IMR-90 (cell line): ENCODE measurements at regions not wholly inside any gene's neighbourhood (a gene's known extent, or its start where the extent isn't known, plus 50 kb on each side); places are given as distances from the start of the nearest gene placed in this dataset.

Experiments
- ATAC-seq: fragments of 200-7000 bp; cut with Tn5 transposase; 2 replicates; pipeline ENCODE4 v1.9.1; 2020; ENCODE audit warnings: low read depth, mild to moderate bottlenecking, moderate library complexity
- BruUV-seq: library from RNA; stranded (reverse); fragments of 400-500 nt; replicated peaks from 2 replicates; lab custom pipeline; 2021; lab: Mats Ljungman, UMichigan
- CTCF ChIA-PET: fragments of 300-600 bp; formaldehyde crosslinking; extraction: SDS; loops from one replicate; lab custom pipeline; 2021; ENCODE audit warnings: antibody characterized with exemption; lab: Yijun Ruan, JAX
- POLR2A ChIA-PET: fragments of 300-600 bp; sonication (Branson Sonifier 250); formaldehyde crosslinking; loops from one replicate; lab custom pipeline; 2022; ENCODE audit warnings: antibody characterized with exemption; ENCODE audit not compliant: unreplicated experiment; lab: Charles Lee
- DNase-seq: peaks from one replicate; pipeline ENCODE4 v3.0.0; 2013
- H2AFZ ChIP-seq: replicated peaks from 2 replicates; pipeline ENCODE3; 2013; ENCODE audit warnings: low read length, mild to moderate bottlenecking; ENCODE audit not compliant: poor library complexity
- H2AK5ac ChIP-seq: 2 replicates; pipeline ENCODE4 v1.6.1; 2013; ENCODE audit warnings: low read depth, low read length, inconsistent platforms
- H2AK9ac ChIP-seq: replicated peaks from 2 replicates; pipeline ENCODE3; 2013; ENCODE audit warnings: mild to moderate bottlenecking, low read depth, low read length, moderate library complexity; ENCODE audit not compliant: poor library complexity
- H2BK120ac ChIP-seq: 2 replicates; pipeline ENCODE4 v1.6.1; 2013; ENCODE audit warnings: low read depth, low read length, inconsistent platforms
- H2BK15ac ChIP-seq: 3 replicates; pipeline ENCODE4 v1.6.1; 2013; ENCODE audit warnings: low read depth, low read length, inconsistent platforms
- H2BK20ac ChIP-seq: 2 replicates; pipeline ENCODE4 v1.6.1; 2013; ENCODE audit warnings: low read depth, mild to moderate bottlenecking, inconsistent platforms, low read length, moderate library complexity
- H2BK5ac ChIP-seq: 2 replicates; pipeline ENCODE4 v1.6.1; 2013; ENCODE audit warnings: mild to moderate bottlenecking, low read depth, low read length, inconsistent platforms; ENCODE audit not compliant: poor library complexity, severe bottlenecking
- H3K14ac ChIP-seq: replicated peaks from 2 replicates; pipeline ENCODE4 v1.6.1; 2013; ENCODE audit warnings: low read depth, low read length, inconsistent platforms
- H3K18ac ChIP-seq: 2 replicates; pipeline ENCODE4 v1.6.1; 2013; ENCODE audit warnings: low read depth, low read length, control low read depth
- H3K23ac ChIP-seq: 2 replicates; pipeline ENCODE4 v1.6.1; 2013; ENCODE audit warnings: low read depth, low read length, inconsistent platforms
- H3K27ac ChIP-seq: 2 replicates; pipeline ENCODE4 v1.5.1; 2013; ENCODE audit warnings: mild to moderate bottlenecking, control low read depth, low read length; ENCODE audit not compliant: insufficient read depth
- H3K27me3 ChIP-seq: 2 replicates; pipeline ENCODE4 v1.6.1; 2013; ENCODE audit warnings: low read length; ENCODE audit not compliant: control insufficient read depth, insufficient read depth
- H3K36me3 ChIP-seq: 2 replicates; pipeline ENCODE4 v1.6.1; 2013; ENCODE audit warnings: low read length, mixed read lengths; ENCODE audit not compliant: control insufficient read depth, insufficient read depth
- H3K4ac ChIP-seq: 2 replicates; pipeline ENCODE4 v1.6.1; 2013; ENCODE audit warnings: low read depth, low read length, inconsistent platforms
- H3K4me1 ChIP-seq: 2 replicates; pipeline ENCODE4 v1.6.1; 2013; ENCODE audit warnings: low read length, mixed read lengths; ENCODE audit not compliant: control insufficient read depth, insufficient read depth
- H3K4me2 ChIP-seq: 2 replicates; pipeline ENCODE4 v1.6.1; 2013; ENCODE audit warnings: low read depth, mild to moderate bottlenecking, control low read depth, low read length, moderate library complexity
- H3K4me3 ChIP-seq: 2 replicates; pipeline ENCODE4 v1.5.1; 2013; ENCODE audit warnings: low read depth, mild to moderate bottlenecking, control low read depth, low read length, moderate library complexity; ENCODE audit not compliant: insufficient read depth
- H3K56ac ChIP-seq: 2 replicates; pipeline ENCODE4 v1.6.1; 2013; ENCODE audit warnings: low read length, inconsistent platforms; ENCODE audit not compliant: insufficient read depth; ENCODE audit errors: extremely low read depth
- H3K79me1 ChIP-seq, 2 experiments: 2 replicates each; pipeline ENCODE4 v1.6.1; 2013; ENCODE audit warnings: low read length in 2 of 2, inconsistent platforms in 1 of 2, low read depth in 1 of 2
- H3K9ac ChIP-seq: 2 replicates; pipeline ENCODE4 v1.6.1; 2013; ENCODE audit warnings: low read depth, low read length, control low read depth
- H3K9me1 ChIP-seq: 2 replicates; pipeline ENCODE4 v1.6.1; 2013; ENCODE audit warnings: low read length, inconsistent platforms; ENCODE audit not compliant: insufficient read depth
- H3K9me3 ChIP-seq: 2 replicates; pipeline ENCODE4 v1.6.1; 2013; ENCODE audit warnings: low read length; ENCODE audit not compliant: control insufficient read depth, insufficient read depth
- H4K20me1 ChIP-seq: 2 replicates; pipeline ENCODE4 v1.6.1; 2013; ENCODE audit warnings: low read length, inconsistent platforms; ENCODE audit not compliant: insufficient read depth
- H4K5ac ChIP-seq: 2 replicates; pipeline ENCODE4 v1.6.1; 2013; ENCODE audit warnings: mild to moderate bottlenecking, low read depth, low read length, control low read depth
- H4K8ac ChIP-seq, 2 experiments: 2 replicates each; pipeline ENCODE4 v1.6.1; 2013; ENCODE audit warnings: low read depth in 2 of 2, low read length in 2 of 2, control low read depth in 1 of 2, inconsistent platforms in 1 of 2
- H4K91ac ChIP-seq: 2 replicates; pipeline ENCODE4 v1.6.1; 2013; ENCODE audit warnings: low read depth, low read length, inconsistent platforms; ENCODE audit not compliant: insufficient read depth
- BHLHE40 ChIP-seq: fragments of 150-350 bp; IDR thresholded peaks from 2 replicates; pipeline ENCODE4 v1.6.1; 2016; ENCODE audit warnings: mild to moderate bottlenecking, low read depth, low read length
- CEBPB ChIP-seq: IDR thresholded peaks from 2 replicates; pipeline ENCODE4 v1.6.1; 2012; ENCODE audit warnings: low read depth, low read length, improper control_type of control experiment
- CHD1 ChIP-seq: IDR thresholded peaks from 2 replicates; pipeline ENCODE4 v1.6.1; 2012; ENCODE audit warnings: low read depth, low read length, improper control_type of control experiment
- FOS ChIP-seq: fragments of 150-350 bp; IDR thresholded peaks from 2 replicates; pipeline ENCODE4 v1.6.1; 2016; ENCODE audit warnings: low read depth, low read length
- MAFK ChIP-seq: IDR thresholded peaks from 2 replicates; pipeline ENCODE4 v1.6.1; 2012; ENCODE audit warnings: low read depth, low read length, improper control_type of control experiment
- MAZ ChIP-seq: IDR thresholded peaks from 2 replicates; pipeline ENCODE4 v1.6.1; 2012; ENCODE audit warnings: low read depth, mild to moderate bottlenecking, low read length, improper control_type of control experiment, moderate library complexity, borderline replicate concordance
- MXI1 ChIP-seq: IDR thresholded peaks from 2 replicates; pipeline ENCODE4 v1.6.1; 2012; ENCODE audit warnings: low read depth, mild to moderate bottlenecking, low read length, moderate library complexity, borderline replicate concordance
- NFE2L2 ChIP-seq: fragments of 150-350 bp; IDR thresholded peaks from 2 replicates; pipeline ENCODE4 v1.6.1; 2016; ENCODE audit warnings: low read depth, mild to moderate bottlenecking, low read length
- POLR2A ChIP-seq: IDR thresholded peaks from 2 replicates; pipeline ENCODE4 v1.6.1; 2012; ENCODE audit warnings: mild to moderate bottlenecking, low read depth, low read length
- RAD21 ChIP-seq: IDR thresholded peaks from 2 replicates; pipeline ENCODE4 v1.6.1; 2012; ENCODE audit warnings: low read length, improper control_type of control experiment
- RCOR1 ChIP-seq: IDR thresholded peaks from 2 replicates; pipeline ENCODE4 v1.6.1; 2012; ENCODE audit warnings: mild to moderate bottlenecking, low read length, improper control_type of control experiment; ENCODE audit not compliant: insufficient replicate concordance
- RFX5 ChIP-seq: IDR thresholded peaks from 2 replicates; pipeline ENCODE4 v1.8.0; 2012; ENCODE audit warnings: low read depth, mild to moderate bottlenecking, low read length, moderate library complexity
- SMC3 ChIP-seq: fragments of 150-350 bp; IDR thresholded peaks from 2 replicates; pipeline ENCODE4 v1.6.1; 2016; ENCODE audit warnings: low read depth, mild to moderate bottlenecking, antibody characterized with exemption, low read length, moderate library complexity
- WGBS, 2 experiments: methylation state at CpG; one replicate each; pipeline versions ENCODE4 v1.1.5 to v1.1.7; 2013; ENCODE audit warnings: missing lambda C conversion rate in 2 of 2; ENCODE audit not compliant: insufficient read length in 1 of 2; ENCODE audit errors: extremely low coverage in 2 of 2; 5-methylcytosine and 5-hydroxymethylcytosine counted together
- dilution Hi-C: fragments of 300-500 bp; cut with HindIII; formaldehyde crosslinking; loops from one replicate; pipeline ENCODE4 v1.14.3; 2018; ENCODE audit warnings: low sequenced_read_pairs; ENCODE audit not compliant: unreplicated experiment
- in situ Hi-C: fragments of 300-500 bp; cut with MboI; formaldehyde crosslinking; loops from 3 replicates; pipeline ENCODE4 v1.14.3; 2019; ENCODE audit warnings: low sequenced_read_pairs, inconsistent platforms, mixed read lengths
- intact Hi-C: fragments of 100-400 bp; cut with micrococcal nuclease; formaldehyde crosslinking; loops from 2 replicates; pipeline ENCODE4 v1.10.0; 2022
- TF ChIP-seq, protein P1 (sequence below): fragments of 150-350 bp; IDR thresholded peaks from 2 replicates; pipeline ENCODE4 v1.6.1; 2017; ENCODE audit warnings: mild to moderate bottlenecking, antibody characterized with exemption, low read length, low read depth
- TF ChIP-seq, protein P2 (sequence below): fragments of 150-350 bp; IDR thresholded peaks from 2 replicates; pipeline ENCODE4 v1.6.1; 2016; ENCODE audit warnings: low read depth, mild to moderate bottlenecking, low read length, moderate library complexity, borderline replicate concordance
- TF ChIP-seq, protein P3 (sequence below): conservative IDR thresholded peaks from 2 replicates; pipeline ENCODE4 v1.5.1; 2012; ENCODE audit warnings: mild to moderate bottlenecking, low read depth, low read length, improper control_type of control experiment

DNA sequence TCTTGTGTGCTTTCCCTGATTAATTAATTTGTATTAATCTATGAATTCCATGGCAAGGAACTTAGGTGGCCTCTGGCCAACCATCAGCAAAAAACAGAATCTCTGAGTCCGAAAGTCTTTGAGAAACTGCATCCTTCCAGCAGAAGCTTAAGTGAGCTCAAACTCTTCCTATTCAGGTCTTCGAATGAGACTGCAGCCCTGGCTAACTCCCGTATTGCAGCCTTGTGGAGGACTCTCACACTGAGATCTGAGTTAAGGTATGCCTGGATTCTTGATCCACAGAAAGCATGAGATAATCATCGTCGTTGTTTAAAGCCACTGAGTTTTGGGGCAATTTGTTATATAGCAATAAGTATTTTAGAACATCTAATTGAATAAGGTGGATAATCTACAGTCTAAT, 1143.9 kb upstream of the NXPH2 start:
- no peak overlapping the region for H3K18ac ChIP-seq
- CTCF ChIA-PET = no interaction called here

More for the DNA sequence above, 1143.9 kb upstream of the NXPH2 start:
- BruUV-seq = no TSS peak
- H3K79me1 ChIP-seq = no peaks in the 10 kb centered on the region
- in situ Hi-C loops (no loop called here), intact Hi-C loops (no loop called here), dilution Hi-C loops (no loop called here)
- no peaks in the 10 kb centered on the region for H3K36me3 ChIP-seq
- no peak overlapping the region for H3K14ac ChIP-seq
- no peak overlapping the region for H2BK5ac ChIP-seq
- H3K9me3 ChIP-seq = peaks cover 2% of the 10 kb centered on the region
- H4K8ac ChIP-seq = no peak overlapping the region
- H2BK15ac ChIP-seq = no peak overlapping the region
- H4K20me1 ChIP-seq = no peaks in the 10 kb centered on the region
- H2AFZ ChIP-seq = no peak overlapping the region
- no peak overlapping the region for H3K4me2 ChIP-seq
- H3K23ac ChIP-seq = no peak overlapping the region
- no peak for ATAC-seq
- no peak overlapping the region for H2AK5ac ChIP-seq
- H4K5ac ChIP-seq = no peak overlapping the region
- POLR2A ChIA-PET = no interaction called here
- H3K4me1 ChIP-seq = no peaks in the 10 kb centered on the region
- H3K4me3 ChIP-seq = no peak overlapping the region
- 67% methylated on average over 1 of the region's 5 CpGs; no CpG with 5 or more reads in 1 of the 2 experiments for WGBS, 2 experiments
- H2BK20ac ChIP-seq = no peak overlapping the region
- H2AK9ac ChIP-seq = no peak overlapping the region
- DNase-seq = no peak
- H2BK120ac ChIP-seq = no peak overlapping the region
- no peaks in the 10 kb centered on the region for H3K27me3 ChIP-seq
- no peak overlapping the region for H3K9ac ChIP-seq
- no peak overlapping the region for H4K91ac ChIP-seq
- H3K56ac ChIP-seq = no peak overlapping the region
- no peak overlapping the region for H3K4ac ChIP-seq
- H3K9me1 ChIP-seq = no peaks in the 10 kb centered on the region
- no peak for TF ChIP-seq CHD1
- TF ChIP-seq RCOR1 = no peak
- TF ChIP-seq MXI1 = no peak
- TF ChIP-seq MAFK = no peak
- no peak for TF ChIP-seq POLR2A
- no peak for TF ChIP-seq RAD21
- TF ChIP-seq FOS = no peak
- TF ChIP-seq NFE2L2 = no peak
- no peak for TF ChIP-seq RFX5
- no peak for TF ChIP-seq SMC3
- no peak for TF ChIP-seq BHLHE40
- TF ChIP-seq, protein P1, sequence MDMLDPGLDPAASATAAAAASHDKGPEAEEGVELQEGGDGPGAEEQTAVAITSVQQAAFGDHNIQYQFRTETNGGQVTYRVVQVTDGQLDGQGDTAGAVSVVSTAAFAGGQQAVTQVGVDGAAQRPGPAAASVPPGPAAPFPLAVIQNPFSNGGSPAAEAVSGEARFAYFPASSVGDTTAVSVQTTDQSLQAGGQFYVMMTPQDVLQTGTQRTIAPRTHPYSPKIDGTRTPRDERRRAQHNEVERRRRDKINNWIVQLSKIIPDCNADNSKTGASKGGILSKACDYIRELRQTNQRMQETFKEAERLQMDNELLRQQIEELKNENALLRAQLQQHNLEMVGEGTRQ = no peak
- TF ChIP-seq, protein P2, sequence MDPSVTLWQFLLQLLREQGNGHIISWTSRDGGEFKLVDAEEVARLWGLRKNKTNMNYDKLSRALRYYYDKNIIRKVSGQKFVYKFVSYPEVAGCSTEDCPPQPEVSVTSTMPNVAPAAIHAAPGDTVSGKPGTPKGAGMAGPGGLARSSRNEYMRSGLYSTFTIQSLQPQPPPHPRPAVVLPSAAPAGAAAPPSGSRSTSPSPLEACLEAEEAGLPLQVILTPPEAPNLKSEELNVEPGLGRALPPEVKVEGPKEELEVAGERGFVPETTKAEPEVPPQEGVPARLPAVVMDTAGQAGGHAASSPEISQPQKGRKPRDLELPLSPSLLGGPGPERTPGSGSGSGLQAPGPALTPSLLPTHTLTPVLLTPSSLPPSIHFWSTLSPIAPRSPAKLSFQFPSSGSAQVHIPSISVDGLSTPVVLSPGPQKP = no peak
- TF ChIP-seq MAZ = no peak
- TF ChIP-seq CEBPB = no peak
- TF ChIP-seq, protein P3, sequence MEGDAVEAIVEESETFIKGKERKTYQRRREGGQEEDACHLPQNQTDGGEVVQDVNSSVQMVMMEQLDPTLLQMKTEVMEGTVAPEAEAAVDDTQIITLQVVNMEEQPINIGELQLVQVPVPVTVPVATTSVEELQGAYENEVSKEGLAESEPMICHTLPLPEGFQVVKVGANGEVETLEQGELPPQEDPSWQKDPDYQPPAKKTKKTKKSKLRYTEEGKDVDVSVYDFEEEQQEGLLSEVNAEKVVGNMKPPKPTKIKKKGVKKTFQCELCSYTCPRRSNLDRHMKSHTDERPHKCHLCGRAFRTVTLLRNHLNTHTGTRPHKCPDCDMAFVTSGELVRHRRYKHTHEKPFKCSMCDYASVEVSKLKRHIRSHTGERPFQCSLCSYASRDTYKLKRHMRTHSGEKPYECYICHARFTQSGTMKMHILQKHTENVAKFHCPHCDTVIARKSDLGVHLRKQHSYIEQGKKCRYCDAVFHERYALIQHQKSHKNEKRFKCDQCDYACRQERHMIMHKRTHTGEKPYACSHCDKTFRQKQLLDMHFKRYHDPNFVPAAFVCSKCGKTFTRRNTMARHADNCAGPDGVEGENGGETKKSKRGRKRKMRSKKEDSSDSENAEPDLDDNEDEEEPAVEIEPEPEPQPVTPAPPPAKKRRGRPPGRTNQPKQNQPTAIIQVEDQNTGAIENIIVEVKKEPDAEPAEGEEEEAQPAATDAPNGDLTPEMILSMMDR = no peak
- H3K27ac ChIP-seq = no peak overlapping the region
